Fibroblast of lung (primary cell): ENCODE measurements at regions not wholly inside any gene's neighbourhood (a gene's known extent, or its start where the extent isn't known, plus 50 kb on each side); places are given as distances from the start of the nearest gene placed in this dataset.

Experiments used
- DNase-seq, 2 donors: peaks; one replicate each; pipeline versions ENCODE4 v3.0.0 to v3.0.0-alpha.2; 2010; ENCODE audit warnings: low read depth in 2 of 2
- H2AFZ ChIP-seq: 2 replicates; pipeline ENCODE4 v1.5.1; 2012; ENCODE audit warnings: low read length, control low read depth, inconsistent platforms
- H3K27ac ChIP-seq: 2 replicates; pipeline ENCODE4 v1.5.1; 2011; ENCODE audit warnings: low read length, control low read depth; ENCODE audit not compliant: insufficient read depth
- H3K27me3 ChIP-seq: 2 replicates; pipeline ENCODE4 v1.5.1; 2011; ENCODE audit warnings: mild to moderate bottlenecking, low read length; ENCODE audit not compliant: control insufficient read depth, insufficient read depth
- H3K36me3 ChIP-seq: 2 replicates; pipeline ENCODE4 v1.5.1; 2011; ENCODE audit warnings: low read length; ENCODE audit not compliant: control insufficient read depth, insufficient read depth
- H3K4me1 ChIP-seq: 2 replicates; pipeline ENCODE4 v1.5.1; 2011; ENCODE audit warnings: low read length; ENCODE audit not compliant: control insufficient read depth, insufficient read depth; ENCODE audit errors: extremely low read depth
- H3K4me2 ChIP-seq: 2 replicates; pipeline ENCODE4 v1.5.1; 2011; ENCODE audit warnings: low read length, control low read depth; ENCODE audit not compliant: insufficient read depth; ENCODE audit errors: extremely low read depth
- H3K4me3 ChIP-seq, 4 experiments: fragments of 200-600 bp in 1 of 4; sonication (generic) in 1 of 4; replicated peaks in 1 of 4; 2 replicates each; pipeline ENCODE4 v1.5.1; 2011 to 2016; ENCODE audit warnings: low read length in 4 of 4, low read depth in 3 of 4, mild to moderate bottlenecking in 3 of 4, control low read depth in 2 of 4, inconsistent platforms in 1 of 4, mixed read lengths in 1 of 4; ENCODE audit not compliant: insufficient read depth in 1 of 4; ENCODE audit errors: control extremely low read depth in 1 of 4
- H3K79me2 ChIP-seq: 2 replicates; pipeline ENCODE4 v1.5.1; 2012; ENCODE audit warnings: mild to moderate bottlenecking, low read length, inconsistent platforms; ENCODE audit not compliant: control insufficient read depth, insufficient read depth
- H3K9ac ChIP-seq: 2 replicates; pipeline ENCODE4 v1.5.1; 2011; ENCODE audit warnings: mild to moderate bottlenecking, low read length, control low read depth; ENCODE audit not compliant: insufficient read depth
- H3K9me3 ChIP-seq: 2 replicates; pipeline ENCODE4 v1.5.1; 2012; ENCODE audit warnings: low read depth, low read length; ENCODE audit not compliant: control insufficient read depth, insufficient read depth
- H4K20me1 ChIP-seq: 2 replicates; pipeline ENCODE4 v1.5.1; 2011; ENCODE audit warnings: low read length; ENCODE audit not compliant: control insufficient read depth, insufficient read depth; ENCODE audit errors: extremely low read depth
- EZH2 ChIP-seq: IDR thresholded peaks from 2 replicates; pipeline ENCODE4 v1.5.1; 2012; ENCODE audit warnings: low read length, control low read depth, mild to moderate bottlenecking; ENCODE audit errors: missing control alignments
- TF ChIP-seq, protein P1 (sequence below), 2 donors: IDR thresholded peaks in 1 of 2; conservative IDR thresholded peaks in 1 of 2; 1 replicate in 1 of 2; 2 replicates in 1 of 2; pipeline ENCODE4 v1.5.1; 2011 to 2012; ENCODE audit warnings: low read length in 2 of 2, control low read depth in 1 of 2, inconsistent platforms in 1 of 2, low read depth in 1 of 2, mild to moderate bottlenecking in 1 of 2

DNA sequence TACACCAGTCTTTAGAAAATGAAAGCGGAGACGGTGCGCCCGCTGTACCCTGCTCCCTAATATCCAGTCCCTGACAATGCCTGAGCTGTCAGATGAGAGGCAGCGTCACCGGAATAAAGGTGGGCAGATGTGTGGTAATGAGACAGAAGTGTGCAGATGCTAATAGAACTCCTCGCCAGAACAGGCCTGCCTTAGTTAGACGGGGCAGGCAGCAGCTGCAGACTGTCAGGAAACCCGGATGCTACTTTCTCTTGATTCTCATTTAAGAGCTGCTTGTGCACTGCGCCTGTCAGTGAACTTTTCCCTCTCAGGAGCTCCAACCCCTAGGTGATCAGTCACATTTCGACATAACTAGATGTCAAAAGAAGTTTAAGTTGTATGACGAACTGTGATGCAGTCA, 221.8 kb upstream of the IRX3 start:
- DNase-seq = peak in 1 of 2 donors; percentile 28
- Histone ChIP-seq H2AFZ (no peak overlapping the region), H3K4me2 (no peak overlapping the region), H3K27ac (no peak overlapping the region), H3K9ac (no peak overlapping the region), H3K79me2 (no peaks in the 10 kb centered on the region), H3K36me3 (no peaks in the 10 kb centered on the region), H3K4me1 (no peaks in the 10 kb centered on the region), H3K9me3 (no peaks in the 10 kb centered on the region), H4K20me1 (no peaks in the 10 kb centered on the region), H3K27me3 (no peaks in the 10 kb centered on the region), H3K4me3 (no peak overlapping the region)
- TF ChIP-seq EZH2 = no peak
- TF ChIP-seq, protein P1, sequence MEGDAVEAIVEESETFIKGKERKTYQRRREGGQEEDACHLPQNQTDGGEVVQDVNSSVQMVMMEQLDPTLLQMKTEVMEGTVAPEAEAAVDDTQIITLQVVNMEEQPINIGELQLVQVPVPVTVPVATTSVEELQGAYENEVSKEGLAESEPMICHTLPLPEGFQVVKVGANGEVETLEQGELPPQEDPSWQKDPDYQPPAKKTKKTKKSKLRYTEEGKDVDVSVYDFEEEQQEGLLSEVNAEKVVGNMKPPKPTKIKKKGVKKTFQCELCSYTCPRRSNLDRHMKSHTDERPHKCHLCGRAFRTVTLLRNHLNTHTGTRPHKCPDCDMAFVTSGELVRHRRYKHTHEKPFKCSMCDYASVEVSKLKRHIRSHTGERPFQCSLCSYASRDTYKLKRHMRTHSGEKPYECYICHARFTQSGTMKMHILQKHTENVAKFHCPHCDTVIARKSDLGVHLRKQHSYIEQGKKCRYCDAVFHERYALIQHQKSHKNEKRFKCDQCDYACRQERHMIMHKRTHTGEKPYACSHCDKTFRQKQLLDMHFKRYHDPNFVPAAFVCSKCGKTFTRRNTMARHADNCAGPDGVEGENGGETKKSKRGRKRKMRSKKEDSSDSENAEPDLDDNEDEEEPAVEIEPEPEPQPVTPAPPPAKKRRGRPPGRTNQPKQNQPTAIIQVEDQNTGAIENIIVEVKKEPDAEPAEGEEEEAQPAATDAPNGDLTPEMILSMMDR (conservative IDR thresholded peaks at IDR 0.05 in 1 of 2, IDR thresholded peaks at IDR 0.05 in 1 of 2; ENCODE audit: low read depth in 1 of 2, low read length in 2 of 2) = no peak

DNA sequence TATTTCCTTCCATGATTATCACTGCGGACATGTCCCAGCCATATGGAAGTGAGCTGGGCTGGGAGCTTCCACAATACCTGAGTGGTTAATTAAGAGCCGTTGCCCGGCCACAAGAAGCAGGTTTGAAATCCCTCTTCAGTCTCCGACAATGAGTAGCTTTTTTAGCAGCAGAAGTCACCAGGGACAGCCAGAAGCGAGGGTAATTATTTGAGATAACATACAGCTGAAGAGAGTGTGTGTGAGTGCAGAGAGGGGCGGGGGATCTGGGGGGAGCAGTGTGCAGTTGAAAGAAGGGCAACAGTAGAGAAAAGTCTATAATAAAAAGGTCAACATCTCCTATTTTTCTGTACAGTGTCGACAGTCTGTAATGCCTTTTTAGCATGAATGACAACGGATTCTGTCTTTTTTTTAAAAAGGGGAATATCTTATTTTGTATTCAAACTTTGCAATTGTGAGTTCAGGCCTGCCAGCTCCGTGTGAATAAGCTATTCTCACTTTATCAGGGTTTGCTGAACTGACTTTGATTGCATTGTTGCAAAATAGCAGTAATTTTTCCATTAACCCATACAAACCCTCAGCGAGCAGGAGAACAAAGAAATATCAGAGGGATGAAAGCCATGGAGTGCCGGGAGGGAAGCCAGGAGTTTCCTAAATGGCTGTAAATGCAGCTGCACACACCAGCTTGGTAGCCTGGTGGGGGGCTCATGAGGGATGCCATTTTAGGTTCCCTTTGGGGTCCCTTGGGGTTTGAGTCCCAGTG, 220.3 kb upstream of the IRX3 start:
- no peaks in the 10 kb centered on the region for H3K27me3 ChIP-seq
- H3K4me1 ChIP-seq = no peaks in the 10 kb centered on the region
- H3K4me2 ChIP-seq = peak overlapping the region; percentile 8
- no peaks in the 10 kb centered on the region for H3K79me2 ChIP-seq
- TF ChIP-seq, protein P1 (conservative IDR thresholded peaks at IDR 0.05 in 1 of 2, IDR thresholded peaks at IDR 0.05 in 1 of 2; ENCODE audit: low read depth in 1 of 2, low read length in 2 of 2) = no peak
- no peak for TF ChIP-seq EZH2
- no peaks in the 10 kb centered on the region for H4K20me1 ChIP-seq
- H3K9me3 ChIP-seq = no peaks in the 10 kb centered on the region
- H3K9ac ChIP-seq = no peak overlapping the region
- no peak overlapping the region for H3K27ac ChIP-seq
- no peak overlapping the region for H2AFZ ChIP-seq
- H3K4me3 ChIP-seq = no peak overlapping the region
- no peaks in the 10 kb centered on the region for H3K36me3 ChIP-seq
- DNase-seq = peak in 1 of 2 donors; percentile 3

DNA sequence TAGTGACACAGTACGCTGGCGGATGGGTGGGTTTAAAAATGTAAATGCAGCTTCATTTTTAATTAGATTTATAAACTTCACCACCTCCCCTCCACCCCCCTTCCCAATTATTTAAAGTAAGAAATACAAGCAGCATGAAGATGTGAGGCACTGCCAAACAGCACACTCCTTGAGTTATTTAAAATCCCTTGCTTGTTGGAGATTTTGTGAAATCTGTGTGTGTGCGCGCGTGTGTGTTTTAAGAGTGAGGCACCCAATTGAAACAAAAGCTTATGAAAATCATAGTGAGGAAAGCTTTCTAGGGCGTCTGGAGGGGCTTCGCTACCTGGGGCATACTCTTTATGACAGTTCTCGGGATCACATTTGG, 219.6 kb upstream of the IRX3 start:
- H3K9ac ChIP-seq = no peak overlapping the region
- H3K27me3 ChIP-seq = no peaks in the 10 kb centered on the region
- H3K4me3 ChIP-seq = peak overlapping the region in 1 of 4 experiments; percentile 23
- H4K20me1 ChIP-seq = no peaks in the 10 kb centered on the region
- no peaks in the 10 kb centered on the region for H3K9me3 ChIP-seq
- no peaks in the 10 kb centered on the region for H3K4me1 ChIP-seq
- no peaks in the 10 kb centered on the region for H3K79me2 ChIP-seq
- H2AFZ ChIP-seq = no peak overlapping the region
- H3K36me3 ChIP-seq = no peaks in the 10 kb centered on the region
- no peak overlapping the region for H3K4me2 ChIP-seq
- DNase-seq = peak in 1 of 2 donors; percentile 23
- TF ChIP-seq, protein P1 (conservative IDR thresholded peaks at IDR 0.05 in 1 of 2, IDR thresholded peaks at IDR 0.05 in 1 of 2; ENCODE audit: low read depth in 1 of 2, low read length in 2 of 2) = no peak
- TF ChIP-seq EZH2 = no peak
- no peak overlapping the region for H3K27ac ChIP-seq
